OCI-LY3 (cell line): ENCODE measurements at regions not wholly inside any gene's neighbourhood (a gene's known extent, or its start where the extent isn't known, plus 50 kb on each side); places are given as distances from the start of the nearest gene placed in this dataset.

Experiments
- H2AFZ ChIP-seq: fragments of 200-600, 300-600 bp; shearing (Covaris generic); 2 replicates; pipeline ENCODE4 v1.6.0; 2014; ENCODE audit warnings: antibody characterized with exemption, low read depth, low read length
- H3K27ac ChIP-seq: fragments of 200-600, 300-600 bp; sonication (generic); 2 replicates; pipeline ENCODE4 v1.5.1; 2014; ENCODE audit warnings: mild to moderate bottlenecking, low read length, moderate library complexity, mixed read lengths
- H3K27me3 ChIP-seq: fragments of 200-600, 300-600 bp; sonication (generic); 2 replicates; pipeline ENCODE4 v1.6.1; 2014; ENCODE audit warnings: low read depth, low read length, mixed read lengths
- H3K36me3 ChIP-seq: fragments of 200-600, 300-600 bp; sonication (generic); replicated peaks from 2 replicates; pipeline ENCODE3; 2014; ENCODE audit warnings: low read depth, low read length, mixed read lengths
- H3K4me1 ChIP-seq: fragments of 300-600, 200-600 bp; sonication (generic); 2 replicates; pipeline ENCODE4 v1.6.1; 2014; ENCODE audit warnings: low read length, mixed read lengths
- H3K4me2 ChIP-seq: fragments of 200-600, 300-600 bp; sonication (generic); 2 replicates; pipeline ENCODE4 v1.6.1; 2014; ENCODE audit warnings: low read length, mixed read lengths
- H3K4me3 ChIP-seq: fragments of 300-600, 200-600 bp; sonication (generic); 2 replicates; pipeline ENCODE4 v1.5.1; 2014; ENCODE audit warnings: antibody characterized with exemption, mild to moderate bottlenecking, low read length, moderate library complexity
- H3K79me2 ChIP-seq: fragments of 300-600, 200-600 bp; shearing (Covaris generic); 2 replicates; pipeline ENCODE4 v1.6.1; 2014; ENCODE audit warnings: mild to moderate bottlenecking, low read length, mixed read lengths
- H3K9ac ChIP-seq: fragments of 300-600, 200-600 bp; shearing (Covaris generic); 2 replicates; pipeline ENCODE4 v1.6.0; 2014; ENCODE audit warnings: mild to moderate bottlenecking, low read length, moderate library complexity
- H3K9me3 ChIP-seq: fragments of 200-600, 300-600 bp; shearing (Covaris generic); 2 replicates; pipeline ENCODE4 v1.6.1; 2014; ENCODE audit warnings: low read length, mixed read lengths; ENCODE audit not compliant: insufficient read depth
- H4K20me1 ChIP-seq: fragments of 200-600, 300-600 bp; sonication (generic); 2 replicates; pipeline ENCODE4 v1.6.1; 2016; ENCODE audit warnings: low read length, mixed read lengths; ENCODE audit not compliant: insufficient read depth
- CTCF ChIP-seq: fragments of 200-600, 300-600 bp; sonication (generic); IDR thresholded peaks from 2 replicates; pipeline ENCODE4 v1.5.1; 2014; ENCODE audit warnings: antibody characterized with exemption, low read length, low read depth
- EZH2phosphoT487 ChIP-seq: fragments of 200-600 bp; shearing (Covaris generic); IDR thresholded peaks from 2 replicates; pipeline ENCODE4 v1.6.1; 2018; ENCODE audit warnings: antibody characterized with exemption, mixed run types, low read depth

GRCh38 chr3:74442068-74442467, 172.4 kb downstream of the CNTN3 start:
- no peaks in the 10 kb centered on the region for H3K27me3 ChIP-seq
- H3K9ac ChIP-seq = no peak overlapping the region
- H3K4me2 ChIP-seq = no peak overlapping the region
- H3K27ac ChIP-seq = no peak overlapping the region
- H3K4me1 ChIP-seq = no peaks in the 10 kb centered on the region
- no peaks in the 10 kb centered on the region for H3K79me2 ChIP-seq
- no peaks in the 10 kb centered on the region for H4K20me1 ChIP-seq
- no peak overlapping the region for H3K4me3 ChIP-seq
- no peaks in the 10 kb centered on the region for H3K9me3 ChIP-seq
- no peak overlapping the region for H2AFZ ChIP-seq
- H3K36me3 ChIP-seq = no peaks in the 10 kb centered on the region
- TF ChIP-seq CTCF (no peak), EZH2phosphoT487 (no peak)

GRCh38 chr3:74436184-74436583, 178.3 kb downstream of the CNTN3 start:
- H3K79me2 ChIP-seq = no peaks in the 10 kb centered on the region
- H3K27ac ChIP-seq = no peak overlapping the region
- H3K4me2 ChIP-seq = no peak overlapping the region
- no peak overlapping the region for H3K4me3 ChIP-seq
- H2AFZ ChIP-seq = no peak overlapping the region
- no peaks in the 10 kb centered on the region for H3K27me3 ChIP-seq
- H3K36me3 ChIP-seq = no peaks in the 10 kb centered on the region
- TF ChIP-seq CTCF (no peak), EZH2phosphoT487 (no peak)
- no peaks in the 10 kb centered on the region for H4K20me1 ChIP-seq
- H3K9me3 ChIP-seq = no peaks in the 10 kb centered on the region
- no peaks in the 10 kb centered on the region for H3K4me1 ChIP-seq
- H3K9ac ChIP-seq = no peak overlapping the region

DNA sequence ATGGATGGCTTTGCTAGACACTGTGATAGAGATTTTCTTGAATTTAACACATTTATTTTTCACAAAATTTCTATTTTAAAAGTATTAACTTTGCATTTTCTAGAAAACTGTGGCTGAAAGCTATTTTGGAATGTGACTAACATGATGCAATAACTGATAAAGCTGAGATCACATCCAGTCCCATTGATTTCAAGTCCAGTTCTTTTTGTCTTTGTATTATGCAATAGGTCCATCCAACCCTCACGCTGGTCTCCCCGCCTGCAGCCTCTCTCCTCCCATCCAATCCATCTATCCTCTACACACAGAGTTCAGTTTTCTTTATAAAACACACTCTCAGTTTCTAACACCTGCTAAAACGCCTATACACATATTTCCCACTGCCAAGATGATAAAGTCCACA, 178.8 kb downstream of the CNTN3 start:
- no peak overlapping the region for H3K27ac ChIP-seq
- H3K27me3 ChIP-seq = no peaks in the 10 kb centered on the region
- H3K4me1 ChIP-seq = no peaks in the 10 kb centered on the region
- H3K79me2 ChIP-seq = no peaks in the 10 kb centered on the region
- no peaks in the 10 kb centered on the region for H4K20me1 ChIP-seq
- H3K9me3 ChIP-seq = no peaks in the 10 kb centered on the region
- H3K4me3 ChIP-seq = no peak overlapping the region
- H3K36me3 ChIP-seq = no peaks in the 10 kb centered on the region
- no peak overlapping the region for H3K4me2 ChIP-seq
- no peak overlapping the region for H3K9ac ChIP-seq
- TF ChIP-seq CTCF (no peak), EZH2phosphoT487 (no peak)
- no peak overlapping the region for H2AFZ ChIP-seq

- TF ChIP-seq EZH2phosphoT487 (no peak), CTCF (no peak)
- H3K27ac ChIP-seq = no peak overlapping the region
- H3K4me2 ChIP-seq = no peak overlapping the region
- H3K79me2 ChIP-seq = no peaks in the 10 kb centered on the region
- H3K9me3 ChIP-seq = no peaks in the 10 kb centered on the region
- H3K4me1 ChIP-seq = no peaks in the 10 kb centered on the region
- no peak overlapping the region for H3K9ac ChIP-seq
- H3K27me3 ChIP-seq = no peaks in the 10 kb centered on the region
- no peak overlapping the region for H3K4me3 ChIP-seq
- H2AFZ ChIP-seq = no peak overlapping the region
- no peaks in the 10 kb centered on the region for H3K36me3 ChIP-seq
- no peaks in the 10 kb centered on the region for H4K20me1 ChIP-seq
These were observed 180.1 kb downstream of the CNTN3 start for GRCh38 chr3:74434406-74434805.
